ENCODE measurements at regions not wholly inside any gene's neighbourhood (a gene's known extent, or its start where the extent isn't known, plus 50 kb on each side); places are given as distances from the start of the nearest gene placed in this dataset.

GRCh38 chr16:55249936-55250335, 74.1 kb upstream of the IRX6 start:
- Histone ChIP-seq H3K79me2 (no peaks in the 10 kb centered on the region), H4K20me1 (ENCODE audit: insufficient read depth, poor library complexity, severe bottlenecking) (no peaks in the 10 kb centered on the region), H3K4me2 (no peak overlapping the region), H3K4me1 (ENCODE audit: insufficient read depth) (no peaks in the 10 kb centered on the region), H3K9me3 (ENCODE audit: low read depth) (no peaks in the 10 kb centered on the region), H3K27ac (no peak overlapping the region), H3K4me3 (no peak overlapping the region), H3K27me3 (peaks cover 4% of the 10 kb centered on the region), H3K36me3 (replicated peaks; ENCODE audit: insufficient read depth, low read depth) (no peaks in the 10 kb centered on the region), H2AFZ (no peak overlapping the region), H3K9me2 (replicated peaks; ENCODE audit: insufficient read depth) (no peaks in the 10 kb centered on the region)
- no peak for DNase-seq (ENCODE audit: low spot score)
- TF ChIP-seq EZH2phosphoT487 (IDR thresholded peaks at IDR 0.05; ENCODE audit: low read depth, severe bottlenecking, unreplicated experiment) = no peak
- TF ChIP-seq, protein P1, sequence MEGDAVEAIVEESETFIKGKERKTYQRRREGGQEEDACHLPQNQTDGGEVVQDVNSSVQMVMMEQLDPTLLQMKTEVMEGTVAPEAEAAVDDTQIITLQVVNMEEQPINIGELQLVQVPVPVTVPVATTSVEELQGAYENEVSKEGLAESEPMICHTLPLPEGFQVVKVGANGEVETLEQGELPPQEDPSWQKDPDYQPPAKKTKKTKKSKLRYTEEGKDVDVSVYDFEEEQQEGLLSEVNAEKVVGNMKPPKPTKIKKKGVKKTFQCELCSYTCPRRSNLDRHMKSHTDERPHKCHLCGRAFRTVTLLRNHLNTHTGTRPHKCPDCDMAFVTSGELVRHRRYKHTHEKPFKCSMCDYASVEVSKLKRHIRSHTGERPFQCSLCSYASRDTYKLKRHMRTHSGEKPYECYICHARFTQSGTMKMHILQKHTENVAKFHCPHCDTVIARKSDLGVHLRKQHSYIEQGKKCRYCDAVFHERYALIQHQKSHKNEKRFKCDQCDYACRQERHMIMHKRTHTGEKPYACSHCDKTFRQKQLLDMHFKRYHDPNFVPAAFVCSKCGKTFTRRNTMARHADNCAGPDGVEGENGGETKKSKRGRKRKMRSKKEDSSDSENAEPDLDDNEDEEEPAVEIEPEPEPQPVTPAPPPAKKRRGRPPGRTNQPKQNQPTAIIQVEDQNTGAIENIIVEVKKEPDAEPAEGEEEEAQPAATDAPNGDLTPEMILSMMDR (IDR thresholded peaks at IDR 0.05; ENCODE audit: poor library complexity) = no peak
- no peak for TF ChIP-seq EZH2 (IDR thresholded peaks at IDR 0.05; ENCODE audit: borderline replicate concordance)
- WGBS (ENCODE audit: low lambda C conversion rate, missing lambda C conversion rate) = 86% methylated on average over 1 of the region's 1 CpG

DNA sequence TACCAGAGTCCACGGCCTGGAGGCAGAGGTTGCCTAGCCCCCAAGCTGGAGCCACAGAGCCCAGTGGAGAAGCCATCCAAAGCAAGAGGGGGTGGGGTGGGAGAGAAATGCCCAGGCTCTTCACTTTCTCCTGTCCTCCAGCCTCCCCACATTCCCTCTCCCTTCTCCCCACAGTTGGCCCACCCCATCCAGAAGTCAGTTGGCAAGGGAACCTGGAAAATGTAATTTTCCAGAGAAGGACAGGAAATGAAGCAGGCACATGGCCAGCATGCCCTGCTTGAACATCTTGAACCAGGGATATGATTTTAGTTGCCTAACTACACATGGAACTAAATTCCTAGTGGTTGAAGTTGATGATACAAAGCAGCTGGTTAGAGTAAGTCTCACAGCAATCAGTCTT, 73.3 kb upstream of the IRX6 start:
- TF ChIP-seq EZH2phosphoT487 (IDR thresholded peaks at IDR 0.05; ENCODE audit: low read depth, severe bottlenecking, unreplicated experiment) (no peak), EZH2 (IDR thresholded peaks at IDR 0.05; ENCODE audit: borderline replicate concordance) (no peak)
- TF ChIP-seq, protein P1 (IDR thresholded peaks at IDR 0.05; ENCODE audit: poor library complexity) = no peak
- Histone ChIP-seq H3K4me3 (no peak overlapping the region), H4K20me1 (ENCODE audit: insufficient read depth, poor library complexity, severe bottlenecking) (no peaks in the 10 kb centered on the region), H3K4me1 (ENCODE audit: insufficient read depth) (no peaks in the 10 kb centered on the region), H3K9me3 (ENCODE audit: low read depth) (no peaks in the 10 kb centered on the region), H3K79me2 (no peaks in the 10 kb centered on the region), H3K27ac (no peak overlapping the region), H3K9me2 (replicated peaks; ENCODE audit: insufficient read depth) (no peaks in the 10 kb centered on the region), H3K36me3 (replicated peaks; ENCODE audit: insufficient read depth, low read depth) (no peaks in the 10 kb centered on the region), H3K4me2 (no peak overlapping the region), H3K27me3 (peaks cover 4% of the 10 kb centered on the region), H2AFZ (no peak overlapping the region)
- 90% methylated on average over 1 of the region's 1 CpG for WGBS (ENCODE audit: low lambda C conversion rate, missing lambda C conversion rate)
- peak; percentile 30 for DNase-seq (ENCODE audit: low spot score)

DNA sequence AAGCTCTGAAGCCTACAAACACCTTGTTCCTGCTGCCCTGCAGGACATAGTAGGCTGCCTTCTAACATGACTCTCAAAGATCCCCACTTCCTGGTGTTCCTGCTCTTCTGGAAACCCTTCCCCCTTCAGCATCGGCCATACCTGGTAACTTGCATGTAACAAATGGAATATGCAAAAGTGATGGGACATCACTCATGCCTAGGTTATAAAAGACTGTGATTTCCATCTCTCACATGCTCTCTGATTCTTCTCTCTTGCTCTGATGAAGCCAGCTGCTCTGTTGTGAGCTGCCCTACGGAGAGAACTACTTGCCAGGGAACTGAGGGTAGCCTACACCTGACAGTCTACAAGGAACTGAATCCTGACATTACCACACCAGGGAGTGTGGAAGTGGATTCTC, 72.9 kb upstream of the IRX6 start:
- Histone ChIP-seq H3K27me3 (peaks cover 4% of the 10 kb centered on the region), H3K79me2 (no peaks in the 10 kb centered on the region), H3K9me3 (ENCODE audit: low read depth) (no peaks in the 10 kb centered on the region), H3K4me2 (no peak overlapping the region), H4K20me1 (ENCODE audit: insufficient read depth, poor library complexity, severe bottlenecking) (no peaks in the 10 kb centered on the region), H3K36me3 (replicated peaks; ENCODE audit: insufficient read depth, low read depth) (no peaks in the 10 kb centered on the region), H3K4me3 (no peak overlapping the region), H3K4me1 (ENCODE audit: insufficient read depth) (no peaks in the 10 kb centered on the region), H3K9me2 (replicated peaks; ENCODE audit: insufficient read depth) (no peaks in the 10 kb centered on the region), H2AFZ (no peak overlapping the region), H3K27ac (no peak overlapping the region)
- no peak for TF ChIP-seq EZH2phosphoT487 (IDR thresholded peaks at IDR 0.05; ENCODE audit: low read depth, severe bottlenecking, unreplicated experiment)
- no peak for TF ChIP-seq EZH2 (IDR thresholded peaks at IDR 0.05; ENCODE audit: borderline replicate concordance)
- TF ChIP-seq, protein P1 (IDR thresholded peaks at IDR 0.05; ENCODE audit: poor library complexity) = no peak
- WGBS (ENCODE audit: low lambda C conversion rate, missing lambda C conversion rate) = 100% methylated on average over 2 of the region's 2 CpGs
- DNase-seq (ENCODE audit: low spot score) = no peak

- H3K27me3 ChIP-seq = peaks cover 4% of the 10 kb centered on the region
- no peaks in the 10 kb centered on the region for H4K20me1 ChIP-seq (ENCODE audit: insufficient read depth, poor library complexity, severe bottlenecking)
- H3K4me3 ChIP-seq = no peak overlapping the region
- H3K79me2 ChIP-seq = no peaks in the 10 kb centered on the region
- H3K36me3 ChIP-seq (replicated peaks; ENCODE audit: insufficient read depth, low read depth) = no peaks in the 10 kb centered on the region
- no peaks in the 10 kb centered on the region for H3K9me2 ChIP-seq (replicated peaks; ENCODE audit: insufficient read depth)
- 96% methylated on average over 1 of the region's 1 CpG for WGBS (ENCODE audit: low lambda C conversion rate, missing lambda C conversion rate)
- no peak overlapping the region for H3K27ac ChIP-seq
- no peaks in the 10 kb centered on the region for H3K4me1 ChIP-seq (ENCODE audit: insufficient read depth)
- no peak for DNase-seq (ENCODE audit: low spot score)
- H3K9me3 ChIP-seq (ENCODE audit: low read depth) = no peaks in the 10 kb centered on the region
- no peak overlapping the region for H2AFZ ChIP-seq
- H3K4me2 ChIP-seq = no peak overlapping the region
- TF ChIP-seq EZH2 (IDR thresholded peaks at IDR 0.05; ENCODE audit: borderline replicate concordance) = no peak
- TF ChIP-seq, protein P1 (IDR thresholded peaks at IDR 0.05; ENCODE audit: poor library complexity) = no peak
- TF ChIP-seq EZH2phosphoT487 (IDR thresholded peaks at IDR 0.05; ENCODE audit: low read depth, severe bottlenecking, unreplicated experiment) = no peak
These were observed 71.4 kb upstream of the IRX6 start for GRCh38 chr16:55252577-55252976.
